ENCODE measurements at regions not wholly inside any gene's neighbourhood (a gene's known extent, or its start where the extent isn't known, plus 50 kb on each side); places are given as distances from the start of the nearest gene placed in this dataset.

GRCh38 chr17:52751051-52751450 lies 592.5 kb upstream of the CA10 start:
- TF ChIP-seq CTCF (conservative IDR thresholded peaks at IDR 0.05) (no peak), EZH2 (IDR thresholded peaks at IDR 0.05; ENCODE audit: low read depth) (no peak)
